ENCODE measurements at regions not wholly inside any gene's neighbourhood (a gene's known extent, or its start where the extent isn't known, plus 50 kb on each side); places are given as distances from the start of the nearest gene placed in this dataset.

- DNase-seq, result no peak
- in situ Hi-C loops (cut with MboI), result no loop called here
- no peak overlapping the region for H3K9ac ChIP-seq
Measured at GRCh38 chr6:170082531-170083187, 208.2 kb downstream of the DLL1 start.

GRCh38 chr6:170082067-170082466, 208.8 kb downstream of the DLL1 start:
- in situ Hi-C loops (cut with MboI), result no loop called here
- Histone ChIP-seq H3K4me1 (ENCODE audit: insufficient read depth) (no peaks in the 10 kb centered on the region), H3F3A (ENCODE audit: insufficient read depth) (no peaks in the 10 kb centered on the region), H3K27me3 (replicated peaks; ENCODE audit: insufficient read depth) (no peaks in the 10 kb centered on the region), H4K20me1 (ENCODE audit: insufficient read depth) (no peaks in the 10 kb centered on the region), H3K9ac (no peak overlapping the region), H3K9me3 (ENCODE audit: low read depth) (no peaks in the 10 kb centered on the region), H3K36me3 (ENCODE audit: low read depth) (no peaks in the 10 kb centered on the region), H3K4me3 (no peak overlapping the region), H3K9me2 (ENCODE audit: insufficient read depth) (no peaks in the 10 kb centered on the region), H3K27ac (no peak overlapping the region), H3K4me2 (ENCODE audit: unreplicated experiment) (no peak overlapping the region), H2AFZ (no peak overlapping the region), H3K79me2 (ENCODE audit: insufficient read depth) (no peaks in the 10 kb centered on the region)
- WGBS, 2 experiments (ENCODE audit: low coverage in 1 of 2, low lambda C conversion rate in 2 of 2, missing lambda C conversion rate in 2 of 2), result 76 to 83% methylated on average over 13 of the region's 13 CpGs
- DNase-seq, result no peak
- TF ChIP-seq EZH2phosphoT487 (IDR thresholded peaks at IDR 0.05; ENCODE audit: insufficient read depth, low read depth) (no peak), EZH2 (IDR thresholded peaks at IDR 0.05; ENCODE audit: insufficient read depth, poor library complexity, severe bottlenecking) (no peak)

More at GRCh38 chr6:170082531-170083187, 208.2 kb downstream of the DLL1 start:
- TF ChIP-seq EZH2 (IDR thresholded peaks at IDR 0.05; ENCODE audit: insufficient read depth, poor library complexity, severe bottlenecking), result no peak
- Histone ChIP-seq H3F3A (ENCODE audit: insufficient read depth) (no peaks in the 10 kb centered on the region), H3K4me2 (ENCODE audit: unreplicated experiment) (no peak overlapping the region), H3K27ac (no peak overlapping the region), H3K4me1 (ENCODE audit: insufficient read depth) (no peaks in the 10 kb centered on the region), H3K4me3 (no peak overlapping the region), H3K27me3 (replicated peaks; ENCODE audit: insufficient read depth) (no peaks in the 10 kb centered on the region), H3K36me3 (ENCODE audit: low read depth) (no peaks in the 10 kb centered on the region), H3K9me3 (ENCODE audit: low read depth) (no peaks in the 10 kb centered on the region), H4K20me1 (ENCODE audit: insufficient read depth) (no peaks in the 10 kb centered on the region), H2AFZ (no peak overlapping the region), H3K9me2 (ENCODE audit: insufficient read depth) (no peaks in the 10 kb centered on the region), H3K79me2 (ENCODE audit: insufficient read depth) (no peaks in the 10 kb centered on the region)
- WGBS, 2 experiments (ENCODE audit: low coverage in 1 of 2, low lambda C conversion rate in 2 of 2, missing lambda C conversion rate in 2 of 2), result 71 to 74% methylated on average over 12 of the region's 12 CpGs

GRCh38 chr6:170081556-170081955, 209.3 kb downstream of the DLL1 start:
- Histone ChIP-seq H3K4me2 (ENCODE audit: unreplicated experiment) (no peak overlapping the region), H3K27me3 (replicated peaks; ENCODE audit: insufficient read depth) (no peaks in the 10 kb centered on the region), H3K4me1 (ENCODE audit: insufficient read depth) (no peaks in the 10 kb centered on the region), H3K4me3 (no peak overlapping the region), H3K9me3 (ENCODE audit: low read depth) (no peaks in the 10 kb centered on the region), H2AFZ (no peak overlapping the region), H3K79me2 (ENCODE audit: insufficient read depth) (no peaks in the 10 kb centered on the region), H3K9ac (no peak overlapping the region), H3K27ac (no peak overlapping the region), H3F3A (ENCODE audit: insufficient read depth) (no peaks in the 10 kb centered on the region), H3K9me2 (ENCODE audit: insufficient read depth) (no peaks in the 10 kb centered on the region), H3K36me3 (ENCODE audit: low read depth) (no peaks in the 10 kb centered on the region), H4K20me1 (ENCODE audit: insufficient read depth) (no peaks in the 10 kb centered on the region)
- TF ChIP-seq EZH2phosphoT487 (IDR thresholded peaks at IDR 0.05; ENCODE audit: insufficient read depth, low read depth) (no peak), EZH2 (IDR thresholded peaks at IDR 0.05; ENCODE audit: insufficient read depth, poor library complexity, severe bottlenecking) (no peak)
- DNase-seq, result no peak
- WGBS, 2 experiments (ENCODE audit: low coverage in 1 of 2, low lambda C conversion rate in 2 of 2, missing lambda C conversion rate in 2 of 2), result 52 to 55% methylated on average over 13 of the region's 13 CpGs
- in situ Hi-C loops (cut with MboI), result no loop called here

- H3F3A ChIP-seq (ENCODE audit: insufficient read depth), result no peaks in the 10 kb centered on the region
- no peak overlapping the region for H3K4me2 ChIP-seq (ENCODE audit: unreplicated experiment)
- in situ Hi-C loops (cut with MboI), result no loop called here
- H3K27ac ChIP-seq, result no peak overlapping the region
- no peak overlapping the region for H2AFZ ChIP-seq
- no peaks in the 10 kb centered on the region for H3K27me3 ChIP-seq (replicated peaks; ENCODE audit: insufficient read depth)
- DNase-seq, result no peak
- no peaks in the 10 kb centered on the region for H3K9me2 ChIP-seq (ENCODE audit: insufficient read depth)
- no peaks in the 10 kb centered on the region for H4K20me1 ChIP-seq (ENCODE audit: insufficient read depth)
- H3K4me3 ChIP-seq, result no peak overlapping the region
- 43 to 47% methylated on average over 15 to 26 of the region's 26 CpGs for WGBS, 2 experiments (ENCODE audit: low coverage in 1 of 2, low lambda C conversion rate in 2 of 2, missing lambda C conversion rate in 2 of 2)
- H3K9me3 ChIP-seq (ENCODE audit: low read depth), result no peaks in the 10 kb centered on the region
- no peaks in the 10 kb centered on the region for H3K79me2 ChIP-seq (ENCODE audit: insufficient read depth)
- H3K9ac ChIP-seq, result no peak overlapping the region
- H3K36me3 ChIP-seq (ENCODE audit: low read depth), result no peaks in the 10 kb centered on the region
- H3K4me1 ChIP-seq (ENCODE audit: insufficient read depth), result no peaks in the 10 kb centered on the region
- TF ChIP-seq EZH2phosphoT487 (IDR thresholded peaks at IDR 0.05; ENCODE audit: insufficient read depth, low read depth), result no peak
- no peak for TF ChIP-seq EZH2 (IDR thresholded peaks at IDR 0.05; ENCODE audit: insufficient read depth, poor library complexity, severe bottlenecking)
Measured at GRCh38 chr6:170080828-170081371, 210.0 kb downstream of the DLL1 start.
